ENCODE measurements at regions not wholly inside any gene's neighbourhood (a gene's known extent, or its start where the extent isn't known, plus 50 kb on each side); places are given as distances from the start of the nearest gene placed in this dataset.
"Not testable (repeated sequence)": the region's sequence is repeated elsewhere in the genome, so short reads cannot be mapped to it uniquely, and the experiment has no call there.

DNA sequence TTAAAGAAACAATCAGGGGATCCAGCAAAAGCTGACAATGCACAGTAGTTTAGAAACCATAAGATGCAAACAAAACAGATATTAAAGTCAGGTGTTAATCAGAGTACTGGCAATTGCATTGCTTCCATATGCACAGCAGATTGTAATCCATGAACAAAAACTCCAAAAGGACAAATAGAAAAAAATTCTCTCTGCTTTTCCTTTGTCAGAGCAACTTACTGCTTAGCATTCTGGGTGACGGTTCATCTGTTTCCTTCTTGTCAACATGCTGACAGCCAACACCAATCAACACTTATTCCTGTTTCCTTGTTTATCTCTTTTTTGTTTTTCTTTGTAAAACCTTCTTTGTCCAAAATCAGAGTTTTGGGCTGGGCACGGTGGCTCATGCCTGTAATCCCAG, 473.1 kb downstream of the XIRP2 start:
- DNase-seq (ENCODE audit: low spot score), result no peak

DNA sequence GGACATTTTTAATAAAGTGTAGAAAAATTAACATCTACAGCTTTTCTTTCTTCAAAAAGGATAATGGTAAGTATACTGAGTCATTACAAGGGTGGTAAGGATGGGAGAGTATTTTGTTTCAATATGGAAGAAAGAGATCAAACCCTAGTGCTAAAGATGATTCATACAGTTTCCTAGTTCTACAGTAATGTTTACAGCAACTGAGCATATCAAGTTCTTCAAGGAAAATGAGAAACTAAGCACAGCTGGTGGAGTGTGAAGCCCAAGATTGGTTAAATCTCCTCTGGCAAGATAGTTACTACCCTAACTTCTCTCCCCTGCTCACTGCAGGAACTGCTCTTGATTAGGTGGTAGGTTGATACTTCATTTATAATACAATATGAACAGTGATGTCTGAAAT, 467.5 kb downstream of the XIRP2 start:
- DNase-seq (ENCODE audit: low spot score), result no peak

DNA sequence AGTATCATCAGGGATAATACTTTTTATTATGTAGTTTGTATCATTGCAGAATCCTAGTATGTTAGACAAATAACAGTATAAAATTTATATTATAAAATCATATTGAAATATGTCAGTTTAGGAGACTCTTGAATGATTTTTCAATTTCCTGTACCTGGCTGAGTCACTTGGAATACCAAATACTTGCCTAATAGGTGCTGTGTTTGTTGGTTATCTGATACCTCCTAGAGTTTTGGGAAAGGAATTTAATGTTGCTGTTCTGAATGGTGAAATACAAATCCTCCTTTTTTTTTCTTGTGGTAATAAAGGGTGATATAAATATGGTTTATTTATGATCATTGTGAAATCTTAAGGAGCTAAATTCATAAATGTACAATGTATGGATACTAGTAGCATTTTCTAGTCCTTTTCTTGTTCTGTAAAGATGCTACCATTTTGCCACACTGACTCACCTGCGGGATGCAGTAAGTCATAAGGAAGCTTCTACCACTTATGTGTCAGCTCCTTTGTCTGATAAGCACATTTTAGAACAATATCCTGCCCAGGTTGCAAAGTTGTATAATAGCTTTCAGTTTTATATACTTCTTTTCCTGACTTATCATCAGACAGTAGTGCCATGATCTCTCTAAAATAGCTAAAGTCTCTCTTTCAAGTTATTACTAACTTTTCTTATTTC, 465.5 kb downstream of the XIRP2 start:
- DNase-seq (ENCODE audit: low spot score), result no peak

DNA sequence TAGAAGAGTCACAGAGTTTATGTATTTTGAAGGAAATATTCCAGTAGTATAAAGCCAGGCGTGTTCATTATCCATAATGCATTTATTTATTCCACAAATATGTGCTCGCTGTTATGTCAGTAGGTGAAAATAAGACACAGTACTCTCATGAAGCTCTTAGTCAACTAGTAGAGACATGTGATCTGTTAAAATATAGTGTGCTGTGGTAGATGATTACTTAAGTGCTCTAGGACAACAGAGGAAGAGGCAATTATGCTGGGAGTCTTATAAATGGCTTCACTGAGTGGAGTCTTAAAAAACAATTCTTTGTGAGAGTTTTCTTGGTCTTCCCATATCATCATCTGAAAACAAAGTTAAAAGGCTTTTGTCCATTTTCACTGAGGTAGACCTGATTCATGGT, 457.3 kb downstream of the XIRP2 start:
- no peak for DNase-seq (ENCODE audit: low spot score)

DNA sequence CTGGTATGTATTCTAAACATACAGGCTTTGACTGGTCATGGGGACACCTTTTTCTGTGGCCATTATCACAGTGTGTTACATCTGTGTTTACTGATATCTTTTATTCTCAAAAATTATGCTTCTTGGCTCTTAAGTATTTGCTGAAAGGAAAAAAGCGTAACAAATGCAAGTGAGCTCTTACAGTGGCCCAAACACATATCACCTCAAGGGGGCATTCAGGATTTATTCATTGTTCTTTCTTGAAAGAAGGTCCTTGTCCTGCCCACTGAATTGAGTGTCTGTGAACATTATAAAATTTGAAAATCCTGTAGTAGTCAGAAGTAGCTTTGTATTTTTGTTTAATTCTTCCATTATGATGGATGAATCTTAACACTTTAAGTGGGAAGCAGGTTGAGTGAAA, 454.5 kb downstream of the XIRP2 start:
- DNase-seq (ENCODE audit: low spot score), result no peak

DNA sequence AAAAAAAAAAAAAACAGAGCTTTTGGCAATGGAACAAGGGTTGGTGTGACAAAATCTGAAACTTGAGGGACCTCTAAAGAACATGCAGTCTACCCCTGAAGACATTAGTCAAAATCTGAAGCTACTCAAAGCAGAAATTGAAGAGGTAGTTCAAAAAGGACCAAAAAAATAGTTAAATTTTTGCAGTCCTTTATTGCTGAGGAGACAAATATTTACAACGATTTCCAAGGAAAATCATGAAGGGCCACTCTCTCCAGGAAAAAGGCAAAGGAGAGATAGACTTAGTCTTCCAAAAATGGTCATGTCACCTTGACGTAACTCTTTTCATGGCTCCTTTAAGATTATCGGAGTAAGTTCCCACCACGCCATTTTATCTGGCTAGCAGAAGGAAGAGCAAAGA, 452.0 kb downstream of the XIRP2 start:
- DNase-seq (ENCODE audit: low spot score), result no peak

DNA sequence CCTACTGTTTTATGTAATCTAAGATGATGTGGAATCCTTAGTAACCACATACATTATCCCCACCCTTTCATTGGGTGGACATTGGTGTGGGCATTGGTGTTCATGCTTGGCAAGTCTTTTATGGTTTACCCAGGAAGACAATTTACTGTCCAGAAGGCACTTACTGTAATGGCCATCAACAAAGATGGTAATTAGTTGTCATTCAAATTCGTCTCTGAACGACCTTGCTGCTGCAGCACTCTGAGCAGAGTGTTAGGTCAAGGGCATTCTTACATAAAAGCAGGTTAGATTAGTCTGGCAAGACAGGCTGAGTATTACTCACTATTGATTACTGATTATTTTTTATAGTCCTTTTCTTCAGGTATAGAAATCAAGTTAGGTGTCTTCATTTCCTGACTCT, 447.9 kb downstream of the XIRP2 start:
- no peak for DNase-seq (ENCODE audit: low spot score)

DNA sequence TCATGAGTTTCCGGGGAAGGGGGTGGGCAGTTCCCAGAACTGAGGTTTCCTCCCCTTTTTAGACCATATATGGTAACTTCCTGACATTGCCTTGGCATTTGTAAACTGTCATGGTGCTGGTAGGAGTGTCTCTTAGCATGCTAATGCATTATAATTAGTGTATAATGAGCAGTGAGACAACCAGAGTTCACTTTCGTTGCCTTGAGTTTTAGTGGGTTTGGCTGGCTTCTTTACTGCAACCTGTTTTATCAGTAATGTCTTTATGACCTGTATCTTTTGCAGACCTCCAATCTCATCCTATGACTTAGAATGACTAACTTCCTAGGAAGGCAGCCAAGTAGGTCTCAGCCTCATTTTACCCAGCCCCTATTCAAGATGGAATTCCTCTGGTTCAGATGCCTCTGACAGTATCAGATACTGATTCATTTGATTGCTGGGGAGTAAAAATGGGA, 447.3 kb downstream of the XIRP2 start:
- no peak for DNase-seq (ENCODE audit: low spot score)

DNA sequence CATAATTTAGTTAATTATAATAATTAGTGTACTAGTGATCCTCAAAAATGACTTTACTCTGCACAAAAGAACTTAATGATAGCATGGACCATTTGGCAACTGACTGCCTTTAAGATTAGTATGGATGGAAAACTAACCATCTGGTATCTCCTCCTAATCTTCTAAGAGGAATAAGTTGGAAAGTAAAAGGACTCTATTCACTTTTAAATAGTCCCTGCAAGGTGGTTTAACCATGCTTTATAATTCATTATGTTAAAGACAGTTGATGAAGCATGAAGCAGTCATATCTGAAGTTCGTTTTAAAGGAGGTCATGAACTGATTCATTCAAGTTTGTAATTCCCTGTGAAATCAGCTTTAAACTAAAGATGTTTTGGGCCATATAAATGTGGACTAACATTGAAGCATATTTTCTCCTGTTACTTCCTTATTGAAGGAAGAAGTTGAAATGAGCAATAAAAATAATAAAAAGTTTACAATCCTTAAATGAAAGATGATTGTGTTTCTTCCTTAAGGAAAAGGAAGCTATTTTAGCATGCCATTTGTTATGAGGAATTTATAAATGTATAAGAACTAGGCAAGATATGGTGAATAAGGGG, 446.0 kb downstream of the XIRP2 start:
- DNase-seq (ENCODE audit: low spot score), result no peak

DNA sequence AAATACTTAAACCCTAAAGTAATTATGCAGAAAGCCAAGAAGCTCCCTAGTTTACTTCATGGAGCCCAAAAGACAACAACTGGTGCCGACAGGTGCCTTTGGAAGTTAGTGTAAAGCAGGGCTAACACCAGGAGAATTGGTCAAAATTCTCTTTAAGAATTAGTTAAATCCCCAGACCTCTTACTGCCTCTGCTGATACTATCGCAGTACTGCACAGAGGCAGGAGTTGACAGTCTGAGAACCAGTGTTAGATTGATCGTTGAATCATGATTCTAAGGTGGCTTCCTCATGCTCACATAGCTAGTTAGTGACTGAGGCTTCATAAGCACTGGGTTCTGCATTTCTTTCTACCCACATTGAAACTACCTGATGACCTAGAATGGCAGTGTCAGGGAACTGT, 445.0 kb downstream of the XIRP2 start:
- no peak for DNase-seq (ENCODE audit: low spot score)

DNA sequence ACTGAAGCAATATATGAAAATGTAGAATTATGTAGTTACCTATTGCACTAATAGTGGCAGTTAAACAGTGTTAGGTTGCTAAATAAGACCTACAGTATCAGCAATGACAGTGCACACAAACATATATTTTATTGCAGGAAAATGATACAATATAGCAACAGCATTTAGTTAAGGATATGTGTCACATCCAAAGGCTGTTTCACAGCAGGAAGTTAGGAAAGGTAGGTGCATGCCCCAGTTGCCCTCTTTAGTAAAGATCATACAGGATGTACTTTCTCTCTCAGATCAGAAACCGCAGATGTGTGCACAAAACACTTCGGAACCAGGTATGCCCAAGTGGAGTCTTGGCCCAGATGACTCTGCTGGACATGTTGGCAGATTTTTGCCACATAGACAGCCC, 444.1 kb downstream of the XIRP2 start:
- no peak for DNase-seq (ENCODE audit: low spot score)

DNA sequence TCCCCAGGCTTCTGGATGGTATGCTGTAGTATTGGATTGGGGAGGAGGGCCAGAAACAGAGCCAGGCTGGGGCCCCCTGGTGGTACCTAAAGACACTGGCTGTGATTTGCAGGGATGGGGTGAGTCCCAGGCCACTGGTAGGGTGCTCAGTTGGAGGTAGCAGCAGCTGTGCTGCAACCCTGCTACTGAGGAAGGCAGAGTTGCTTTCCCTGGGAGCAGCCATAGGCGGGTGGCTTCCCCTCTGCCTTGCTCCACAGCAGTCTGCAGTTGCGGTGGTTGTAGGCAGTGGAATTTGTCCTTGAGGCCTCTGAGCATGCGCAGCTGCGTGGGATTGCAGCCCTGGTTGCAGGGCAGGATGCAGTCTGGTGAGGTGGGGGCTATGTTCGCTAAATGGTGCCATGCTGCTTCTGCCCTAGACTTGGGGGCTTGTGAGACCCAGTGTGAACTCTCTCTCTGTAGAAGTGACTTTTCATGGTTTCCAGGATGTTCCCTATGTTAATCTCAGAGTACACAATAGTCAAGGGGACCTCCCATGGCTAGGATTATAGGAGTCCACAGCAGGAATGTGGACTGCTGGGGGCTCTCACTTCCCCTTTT, 443.5 kb downstream of the XIRP2 start:
- no peak for DNase-seq (ENCODE audit: low spot score)

DNA sequence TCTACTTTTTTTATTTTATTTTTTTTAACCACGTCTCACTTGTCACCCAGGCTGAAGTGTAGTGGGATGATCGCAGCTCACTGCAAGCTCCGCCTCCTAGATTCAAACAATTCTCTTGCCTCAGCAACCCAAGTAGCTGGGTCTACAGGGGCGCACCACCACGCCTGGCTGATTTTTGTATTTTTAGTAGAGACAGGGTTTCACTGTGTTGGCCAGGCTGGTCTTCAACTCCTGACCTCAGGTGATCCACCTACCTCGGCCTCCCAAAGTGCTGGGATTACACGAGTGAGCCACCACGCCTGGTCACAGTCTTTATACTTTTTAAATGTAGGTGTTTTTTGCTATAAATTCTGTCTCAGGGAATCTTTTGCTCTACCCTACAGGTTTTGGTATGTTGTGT, 440.5 kb downstream of the XIRP2 start:
- not testable (repeated sequence) for DNase-seq (ENCODE audit: low spot score)

DNA sequence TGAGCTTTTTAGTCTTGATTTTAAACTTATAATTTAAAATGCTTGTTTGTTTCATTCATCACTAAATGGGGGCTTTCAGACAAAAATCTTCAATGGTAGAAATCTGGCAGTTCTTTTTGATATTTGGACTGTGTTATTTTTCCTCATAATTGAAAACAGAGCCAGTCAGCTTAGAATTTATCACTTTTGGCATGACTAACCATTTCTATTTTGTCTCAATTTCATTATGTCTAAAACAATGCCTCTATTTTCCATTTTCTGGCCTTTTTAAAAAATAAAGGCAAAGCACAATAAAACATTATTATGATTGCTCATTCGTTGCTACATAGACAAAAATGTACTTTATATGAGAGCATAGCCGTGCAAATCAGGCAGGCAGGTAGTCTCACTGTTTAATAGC, 434.5 kb downstream of the XIRP2 start:
- DNase-seq (ENCODE audit: low spot score), result no peak

DNA sequence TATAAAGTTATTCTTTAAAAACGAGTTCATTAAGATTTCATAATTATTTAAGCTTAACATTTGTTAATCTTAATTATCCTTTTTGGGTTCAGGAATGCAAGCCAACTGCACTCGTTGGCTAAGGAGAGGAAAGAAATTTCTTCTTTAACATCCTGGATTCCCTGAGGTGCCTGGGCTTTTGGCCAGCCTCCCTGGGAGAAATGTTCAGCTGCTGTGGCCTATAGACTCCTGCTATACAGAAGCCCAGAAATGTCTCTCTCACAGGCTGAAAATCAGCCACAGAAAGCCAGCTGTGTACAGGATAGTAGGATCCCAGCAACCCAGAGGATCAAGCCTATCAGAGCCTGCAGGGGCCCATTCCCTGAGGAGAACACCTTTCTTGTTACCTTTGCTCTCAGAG, 430.3 kb downstream of the XIRP2 start:
- DNase-seq (ENCODE audit: low spot score), result no peak

DNA sequence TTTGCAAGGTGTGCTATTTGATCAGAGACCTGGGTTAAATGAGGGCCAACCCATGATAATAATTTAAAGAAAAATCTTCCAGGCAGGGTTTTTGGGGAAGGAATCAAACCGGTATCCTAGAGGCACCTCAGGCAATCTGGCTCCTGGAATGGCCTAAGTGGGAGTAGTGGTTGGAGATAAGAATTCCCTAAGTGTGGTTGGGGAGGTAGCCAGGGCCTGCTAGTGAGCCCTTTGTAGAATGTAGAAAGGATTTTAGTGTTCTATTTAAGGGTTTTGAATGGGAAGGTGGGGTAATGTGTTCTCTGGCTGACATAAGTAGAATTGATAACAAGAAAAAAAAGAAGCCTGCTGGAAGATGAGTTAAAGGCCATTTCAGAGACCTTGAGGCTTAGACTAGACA, 422.2 kb downstream of the XIRP2 start:
- no peak for DNase-seq (ENCODE audit: low spot score)

All from mucosa of gallbladder (tissue), 1 donor.